T47D (cell line): ENCODE measurements at regions not wholly inside any gene's neighbourhood (a gene's known extent, or its start where the extent isn't known, plus 50 kb on each side); places are given as distances from the start of the nearest gene placed in this dataset.

ENCODE experiments used
- DNase-seq, 2 experiments: peaks; one replicate each; pipeline versions ENCODE4 v3.0.0 to v3.0.0-alpha.2; 2011 to 2012; ENCODE audit warnings: low read depth in 1 of 2, low spot score in 1 of 2
- JUND ChIP-seq: IDR thresholded peaks from 2 replicates; pipeline ENCODE4 v1.6.1; 2012; ENCODE audit warnings: low read depth
- in situ Hi-C: cut with HindIII; loops from 2 replicates; pipeline ENCODE4 v1.10.0; 2016; ENCODE audit warnings: low sequenced_read_pairs, low pct_unique_long_range_greater_than_20kb

DNA sequence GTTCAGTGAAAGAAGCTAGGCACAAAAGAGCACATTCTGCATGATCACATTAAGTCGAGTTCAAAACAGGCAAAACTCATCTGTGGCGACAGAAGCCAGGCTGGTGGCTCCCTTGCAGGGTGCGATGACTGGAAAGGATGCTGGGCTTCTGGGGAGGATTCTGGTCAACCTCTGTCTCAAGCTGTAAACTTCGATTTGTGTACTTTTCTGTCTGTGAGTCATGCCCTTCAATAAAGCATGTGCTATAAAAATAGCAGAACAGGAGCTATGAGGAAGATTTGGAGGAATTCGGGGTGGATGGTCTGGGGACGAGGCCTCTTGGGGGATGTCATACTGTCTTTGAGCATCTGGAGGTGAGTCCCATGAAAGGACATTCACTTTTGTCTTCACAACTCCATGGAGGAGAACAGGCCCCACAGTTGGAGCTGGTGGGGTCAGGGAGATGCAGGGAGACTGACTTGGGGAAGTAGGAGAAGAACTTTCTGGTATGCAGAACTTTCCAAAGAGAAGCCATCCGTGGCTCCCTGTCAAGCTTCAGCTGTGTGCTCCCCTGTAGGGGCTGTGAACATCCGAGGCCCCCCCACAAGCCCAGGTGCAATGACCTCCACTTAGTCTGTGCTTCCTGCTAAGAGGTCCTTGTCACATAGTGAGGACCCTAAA lies 77.8 kb upstream of the LINC01488 start:
- no peak for TF ChIP-seq JUND
- no peak for DNase-seq
- in situ Hi-C loops = no loop called here

DNA sequence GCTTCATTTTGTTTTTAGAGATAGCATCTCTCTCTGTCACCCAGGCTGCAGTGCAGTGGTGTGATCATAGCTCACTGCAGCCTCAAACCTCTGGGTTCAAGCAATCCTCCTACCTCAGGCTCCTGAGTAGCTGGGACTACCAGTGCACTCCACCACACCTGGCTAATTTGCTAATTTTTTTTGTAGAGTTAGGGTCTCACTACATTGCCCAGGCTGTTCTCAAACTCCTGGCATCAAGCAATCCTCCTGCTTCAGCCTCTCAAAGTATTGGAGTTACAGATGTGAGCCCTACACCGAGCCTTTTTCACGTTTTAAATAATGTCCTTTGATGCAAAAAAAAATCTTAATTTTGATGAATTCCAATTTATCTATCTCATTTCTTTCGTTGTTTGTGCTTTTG lies 75.4 kb upstream of the LINC01488 start:
- no peak for TF ChIP-seq JUND

DNA sequence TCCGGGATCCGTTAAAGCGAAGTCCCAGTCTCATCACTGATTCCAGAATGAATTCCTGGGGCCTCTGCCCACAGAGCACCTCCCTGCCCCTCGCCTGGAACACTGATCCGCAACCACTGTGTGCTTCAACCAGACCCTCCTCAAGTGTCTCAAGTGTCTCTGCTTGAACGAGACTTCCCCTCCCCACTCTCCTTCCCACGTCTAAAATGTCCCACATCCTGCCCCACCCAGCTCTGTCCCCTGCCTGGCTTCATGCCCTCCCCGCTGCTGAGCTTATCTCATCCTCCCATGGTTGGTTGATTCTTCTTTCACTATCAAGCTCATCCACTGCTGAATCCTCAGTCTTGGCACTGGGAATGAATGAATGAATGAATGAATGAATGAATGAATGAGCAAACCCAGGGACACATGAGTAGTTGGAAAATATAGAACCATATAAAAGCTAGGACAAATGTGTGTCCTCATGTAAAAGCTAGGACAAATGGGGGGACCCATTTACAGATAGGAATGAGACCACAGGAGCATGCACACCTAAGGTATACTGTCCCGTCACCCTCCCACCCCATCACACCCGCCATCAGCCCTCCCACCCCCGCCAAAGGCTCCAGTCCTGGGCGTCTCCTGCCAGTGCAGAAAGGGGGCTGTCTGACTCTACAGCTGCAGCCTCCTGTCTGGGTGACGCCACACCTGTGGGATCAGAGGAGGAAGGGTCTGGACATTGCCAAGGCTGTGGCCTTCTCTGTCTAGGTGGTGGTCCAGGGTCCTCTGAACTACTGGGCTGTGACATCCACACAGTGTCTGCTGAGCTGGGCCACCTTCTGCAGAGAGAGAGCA lies 71.4 kb upstream of the LINC01488 start:
- TF ChIP-seq JUND = no peak
- no peak for DNase-seq
- in situ Hi-C loops = no loop called here

More for the DNA sequence above, 75.4 kb upstream of the LINC01488 start:
- DNase-seq = no peak
- in situ Hi-C loops = no loop called here

DNA sequence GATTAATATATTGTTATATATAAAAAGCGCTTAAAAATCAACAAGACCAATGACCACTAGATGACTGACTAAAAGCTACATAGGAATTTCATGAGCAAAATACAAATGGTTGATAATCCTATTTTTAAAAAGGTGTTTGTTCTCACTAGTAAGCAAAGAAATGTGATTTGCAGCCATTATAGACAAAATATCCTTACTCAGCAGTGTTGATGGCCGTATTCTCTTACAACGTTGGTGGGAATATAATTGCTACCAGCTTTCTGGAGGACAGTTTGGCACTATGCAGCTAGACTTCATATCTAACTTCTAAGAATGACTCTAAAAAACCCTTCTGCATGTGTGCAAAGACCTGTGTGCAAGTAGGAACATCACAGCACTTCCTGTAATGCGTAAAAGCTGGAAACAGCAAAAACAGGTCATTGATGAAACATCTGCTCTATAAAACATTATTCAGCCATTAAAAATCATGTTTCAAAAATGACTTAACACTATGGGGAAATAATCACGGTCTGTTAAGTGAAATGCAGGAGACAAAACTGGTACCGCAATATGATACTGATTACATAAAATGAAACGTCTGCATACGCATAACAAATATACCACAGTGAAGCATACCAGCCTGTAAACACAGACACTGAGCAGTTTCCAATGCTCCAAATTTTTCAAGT lies 70.1 kb upstream of the LINC01488 start:
- in situ Hi-C loops = no loop called here
- TF ChIP-seq JUND = no peak
- no peak for DNase-seq

DNA sequence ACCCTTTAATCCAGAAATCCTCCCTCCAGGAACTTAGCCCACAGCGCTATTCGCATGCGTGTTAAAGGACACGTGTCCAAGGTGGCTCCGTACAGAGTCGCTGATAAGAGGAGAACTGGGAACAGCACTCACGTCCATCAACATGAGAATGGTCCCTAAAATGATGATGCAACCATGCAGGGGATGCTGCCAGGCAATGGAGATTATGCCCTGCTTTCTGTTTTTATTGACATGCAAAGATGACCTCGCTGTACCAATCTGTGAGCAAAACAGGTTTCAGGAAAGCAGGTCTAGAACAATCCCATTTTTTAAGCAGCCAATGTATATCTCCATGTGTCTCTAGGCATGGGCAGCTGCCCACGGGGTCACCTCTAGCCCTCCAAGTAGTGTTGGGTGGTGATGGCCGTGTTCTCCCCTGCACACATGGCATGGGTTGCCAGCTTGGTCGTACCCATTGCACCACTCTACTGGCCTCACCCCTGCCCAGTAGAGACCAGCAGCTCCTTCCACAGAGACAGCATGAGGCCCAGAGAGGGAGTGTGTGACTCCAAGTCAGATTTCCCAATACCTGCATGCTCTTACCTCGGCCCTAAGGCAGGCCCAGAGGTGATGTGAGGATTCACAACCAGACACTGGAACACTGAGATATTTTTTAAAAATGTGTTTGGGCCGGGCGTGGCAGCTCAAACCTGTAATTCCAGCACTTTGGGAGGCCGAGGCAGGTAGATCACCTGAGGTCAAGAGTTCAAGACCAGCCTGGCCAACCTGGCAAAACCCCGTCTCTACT lies 68.3 kb upstream of the LINC01488 start:
- in situ Hi-C loops = no loop called here
- DNase-seq = no peak
- TF ChIP-seq JUND = no peak

DNA sequence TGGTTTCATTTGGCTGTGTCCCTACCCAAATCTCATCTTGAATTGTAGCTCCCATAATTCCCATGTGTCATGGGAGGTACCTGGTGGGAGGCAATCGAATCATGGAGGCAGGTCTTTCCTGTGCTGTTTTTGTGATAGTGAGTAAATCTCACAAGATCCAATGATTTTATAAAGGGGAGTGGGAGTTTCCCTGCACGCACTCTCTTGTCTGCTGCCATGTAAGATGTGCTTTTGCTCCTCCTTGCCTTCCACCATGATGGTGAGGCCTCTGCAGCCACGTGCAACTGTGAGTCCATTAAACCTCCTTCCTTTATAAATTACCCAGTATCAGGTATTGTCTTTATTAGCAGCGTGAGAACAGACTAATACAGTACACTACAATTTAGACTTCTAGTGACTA lies 67.5 kb upstream of the LINC01488 start:
- DNase-seq = no peak
- in situ Hi-C loops = no loop called here
- no peak for TF ChIP-seq JUND

DNA sequence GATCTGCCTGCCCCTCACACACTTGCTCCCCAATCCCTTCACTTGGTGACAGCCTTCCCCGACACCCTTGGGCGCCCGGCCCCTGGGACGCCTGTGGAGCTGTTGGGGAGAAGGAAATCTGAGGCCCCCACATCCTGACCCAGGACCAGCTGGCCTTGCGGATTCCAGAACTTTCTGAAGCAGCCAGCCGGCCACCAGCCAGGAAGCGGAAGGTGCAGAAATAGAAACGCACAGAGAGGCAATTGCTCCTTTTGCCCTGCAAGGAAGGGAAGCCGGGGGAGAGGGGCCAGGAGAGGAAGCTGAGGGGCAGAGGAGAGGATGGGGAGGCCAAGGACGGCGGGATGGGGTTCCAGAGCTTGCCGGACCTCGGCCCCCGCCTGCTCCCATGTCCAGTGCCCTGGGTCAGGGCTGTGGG lies 66.7 kb upstream of the LINC01488 start:
- TF ChIP-seq JUND = no peak
- DNase-seq = no peak
- in situ Hi-C loops = no loop called here

DNA sequence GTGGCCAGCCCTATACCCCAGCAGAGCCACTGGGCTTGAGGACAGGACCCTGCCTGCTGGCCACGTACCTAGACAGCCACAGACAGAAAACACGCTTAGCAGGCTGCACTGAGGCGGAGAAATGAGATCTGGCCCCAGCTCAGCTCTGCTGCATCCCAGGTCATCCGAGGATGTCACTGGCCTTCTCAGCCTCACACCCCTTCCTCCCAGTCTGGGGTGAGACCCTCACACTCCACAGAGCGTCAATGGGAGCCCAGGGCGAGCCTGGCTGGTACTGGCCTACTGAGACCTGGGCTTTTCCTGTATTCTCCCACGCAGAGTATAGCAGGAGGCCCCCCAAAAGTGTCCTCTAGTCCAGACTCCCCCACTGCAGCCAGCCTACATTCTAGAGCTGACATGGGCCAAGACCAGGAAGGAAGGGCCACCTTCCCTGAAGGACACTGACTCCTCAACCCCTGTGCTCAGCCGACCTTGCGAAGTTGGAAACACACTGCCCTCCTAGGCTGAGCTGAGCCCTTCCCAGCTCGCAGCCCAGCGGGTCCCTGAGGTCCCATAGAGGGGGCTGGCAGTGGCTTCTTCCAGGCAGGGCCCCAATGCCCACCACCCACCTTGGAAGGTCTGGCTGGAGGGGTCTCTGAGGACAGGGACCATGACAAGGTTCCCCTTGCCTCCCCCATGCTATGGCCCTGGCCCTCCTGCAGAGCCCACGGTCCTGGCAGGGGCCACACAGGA lies 65.9 kb upstream of the LINC01488 start:
- in situ Hi-C loops = no loop called here
- no peak for DNase-seq
- no peak for TF ChIP-seq JUND

DNA sequence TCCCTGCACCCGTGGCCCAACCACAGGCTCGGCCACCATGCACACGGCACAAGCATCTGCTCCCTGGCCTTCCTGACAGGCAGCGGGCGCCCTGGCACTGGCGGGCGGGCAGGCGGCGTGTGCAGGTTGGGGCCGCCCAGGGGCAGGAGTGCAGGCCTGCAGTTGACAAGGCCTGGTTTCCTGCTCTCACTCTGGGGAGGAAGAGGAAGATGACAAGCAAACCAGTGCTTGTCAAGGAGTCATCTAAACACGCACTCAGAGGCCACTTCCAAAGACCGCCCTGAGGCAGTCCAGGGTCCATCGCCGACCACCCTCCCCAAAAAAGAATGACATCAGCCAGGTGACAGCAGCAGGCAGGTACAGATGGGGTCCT lies 65.3 kb upstream of the LINC01488 start:
- no peak for DNase-seq
- no peak for TF ChIP-seq JUND
- in situ Hi-C loops = no loop called here

DNA sequence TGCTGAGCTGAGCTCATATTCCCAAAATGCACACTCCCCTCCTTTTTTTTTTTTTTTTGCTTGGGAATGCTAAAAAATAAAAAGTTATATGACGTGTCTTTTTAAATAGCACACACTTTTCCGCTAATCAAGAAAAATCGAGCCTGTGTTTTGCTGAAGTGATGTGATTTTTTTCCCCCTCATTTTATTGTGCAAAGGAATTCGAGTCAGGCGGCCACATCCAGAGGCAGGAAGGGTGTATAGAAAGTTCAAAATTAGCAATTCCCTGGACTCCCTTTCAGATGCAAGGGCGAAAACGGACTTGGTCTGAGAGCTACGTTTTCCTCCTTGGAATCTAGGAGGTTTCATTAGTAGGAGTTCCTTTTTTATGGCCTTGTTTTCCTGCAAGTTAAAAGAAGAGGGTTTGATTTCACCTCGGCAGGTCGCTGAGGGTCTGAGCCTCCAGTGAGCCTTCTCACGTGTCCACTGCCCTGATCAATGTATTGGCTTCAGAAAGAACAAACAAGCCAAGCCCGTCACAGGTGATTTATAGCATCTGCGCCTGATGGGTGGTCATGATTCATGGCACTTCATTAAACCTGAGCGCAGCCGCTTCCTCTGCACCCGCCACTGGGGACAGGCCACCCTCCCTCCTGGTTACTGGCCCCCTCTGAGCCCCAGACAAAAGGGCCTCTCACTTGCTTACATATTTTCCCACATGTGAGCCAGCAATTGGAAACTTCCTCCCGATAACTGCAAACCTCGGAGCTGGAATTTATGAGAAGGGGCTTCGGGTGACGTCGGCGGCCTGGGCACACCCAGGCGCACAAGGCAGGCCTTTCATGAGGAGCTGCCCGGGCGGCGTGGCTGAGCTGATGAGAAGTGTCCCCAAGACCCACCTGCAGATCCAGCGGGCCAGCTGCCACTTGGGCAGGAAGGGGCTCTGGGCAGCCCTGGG lies 64.4 kb upstream of the LINC01488 start:
- in situ Hi-C loops = no loop called here
- TF ChIP-seq JUND = no peak
- DNase-seq = no peak

DNA sequence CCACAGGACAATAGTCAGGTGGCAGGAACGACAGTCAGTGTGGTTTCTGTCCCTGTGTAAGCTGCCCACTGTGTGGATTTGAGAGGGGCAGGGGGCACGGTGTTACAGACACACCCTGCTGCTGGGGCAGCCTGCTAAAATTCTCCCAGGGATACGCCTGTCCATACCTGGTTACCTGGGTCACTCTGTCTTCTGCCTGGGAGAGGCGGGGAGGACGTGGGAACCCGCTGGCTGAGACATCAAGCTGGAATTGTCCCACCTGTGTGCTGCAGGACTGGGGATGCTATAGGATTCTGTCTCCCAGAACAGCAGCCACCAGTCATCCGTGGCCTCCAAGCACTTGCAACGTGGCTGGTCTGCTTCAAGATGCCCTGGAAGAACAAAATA lies 63.8 kb upstream of the LINC01488 start:
- in situ Hi-C loops = no loop called here

More for the DNA sequence above, 63.8 kb upstream of the LINC01488 start:
- TF ChIP-seq JUND = no peak
- no peak for DNase-seq
